T-helper 2 cell (primary cell): ENCODE measurements at regions not wholly inside any gene's neighbourhood (a gene's known extent, or its start where the extent isn't known, plus 50 kb on each side); places are given as distances from the start of the nearest gene placed in this dataset.

Experiments
- DNase-seq, 5 experiments: peaks; one replicate each; pipeline versions ENCODE4 v3.0.0 to v3.0.0-alpha.2; 2012 to 2022

DNA sequence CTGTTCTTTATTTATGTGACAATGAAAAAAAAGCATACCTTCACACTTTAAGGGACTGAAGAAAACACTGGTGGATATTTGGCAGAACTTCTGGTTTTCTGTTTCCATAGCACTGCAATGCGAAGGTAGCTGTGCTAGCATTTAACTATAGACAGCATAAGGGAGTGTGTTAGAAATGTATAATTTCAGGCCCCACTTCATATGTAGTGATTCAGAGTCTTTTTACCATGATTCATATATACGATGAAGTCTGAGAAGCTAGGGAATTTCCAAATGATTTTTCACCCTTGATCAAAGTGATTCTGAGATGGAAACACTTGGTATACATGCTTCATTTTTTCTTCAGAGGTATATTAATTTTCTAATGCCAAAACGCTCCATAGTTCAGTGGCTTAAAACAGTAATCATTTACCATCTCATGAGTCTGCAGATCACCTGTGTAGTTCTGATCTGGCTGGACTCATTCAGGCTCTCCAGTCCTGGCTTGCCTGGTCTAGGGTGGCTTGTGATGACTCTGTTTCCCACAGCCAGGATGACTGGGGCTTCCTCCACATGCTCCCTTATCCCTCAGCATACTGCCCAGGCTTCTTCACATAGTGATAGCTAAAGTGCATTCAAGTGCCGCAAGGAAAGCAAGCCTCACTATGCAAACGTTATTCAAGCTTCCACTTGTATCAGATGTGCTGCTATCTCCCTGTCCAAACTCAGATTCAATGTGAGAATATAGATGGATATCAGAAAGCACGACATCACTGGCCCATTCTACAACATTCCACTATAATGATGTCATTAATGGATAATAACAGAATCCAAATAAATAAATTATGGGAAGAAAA is 790.1 kb downstream of the TECRL start:
- DNase-seq = no peak

DNA sequence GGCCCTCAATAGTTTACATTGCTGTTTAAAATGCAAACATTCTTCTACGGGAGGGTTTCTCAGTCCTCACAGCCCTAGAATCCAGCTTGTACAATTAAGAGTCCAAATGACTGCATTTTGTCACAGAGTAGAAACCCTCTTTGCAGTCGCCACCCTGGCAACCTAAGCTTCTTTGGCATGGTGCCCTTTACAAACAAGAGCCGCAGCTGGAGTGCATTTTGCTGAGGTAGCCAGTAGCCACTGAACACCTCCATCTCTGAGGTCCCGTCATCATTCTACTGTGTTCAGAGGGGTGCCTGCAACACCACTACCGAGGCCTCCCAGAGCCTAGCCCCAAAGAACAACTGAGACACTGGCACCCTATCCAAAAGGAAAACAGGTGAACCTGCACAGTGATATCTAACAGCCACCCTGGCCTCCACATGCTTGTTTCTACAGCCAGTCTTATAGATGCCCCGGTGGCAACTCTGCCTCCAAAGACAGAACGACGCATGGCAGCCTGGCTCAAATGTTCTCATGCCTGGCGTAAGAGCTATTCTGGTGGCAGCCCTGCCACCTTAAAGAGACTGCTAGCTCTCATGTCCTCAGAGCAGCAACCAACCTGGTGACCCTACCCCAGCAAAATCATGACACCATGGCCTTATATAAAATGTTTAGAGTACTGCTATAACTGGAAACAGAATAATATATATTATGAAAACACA is 801.9 kb downstream of the TECRL start:
- no peak for DNase-seq

GRCh38 chr4:63589796-63590195 is 819.5 kb downstream of the TECRL start:
- DNase-seq = no peak

DNA sequence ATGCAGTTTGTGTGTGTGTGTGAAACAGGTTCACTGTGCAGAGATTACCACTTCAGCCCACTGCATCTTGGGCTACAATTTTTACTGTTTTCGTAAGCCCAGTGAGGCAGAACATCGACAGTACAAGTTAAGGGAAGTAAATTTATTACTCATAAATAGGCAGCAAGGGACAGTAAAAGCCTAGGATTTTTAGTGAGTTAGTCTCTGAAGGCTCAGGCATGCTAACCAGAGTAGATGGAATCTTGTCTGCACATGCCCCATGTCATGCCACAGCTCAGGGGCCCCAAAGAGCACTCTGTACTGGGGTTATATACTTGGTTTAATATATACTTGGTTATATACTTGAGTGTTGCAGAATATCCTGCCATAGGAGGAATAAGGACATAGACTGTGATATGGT is 825.7 kb downstream of the TECRL start:
- DNase-seq = no peak

- no peak for DNase-seq
Observed at GRCh38 chr4:63583007-63583406, 826.2 kb downstream of the TECRL start.

- DNase-seq = no peak
Observed at GRCh38 chr4:63580796-63581475, 828.3 kb downstream of the TECRL start.

GRCh38 chr4:63578383-63578782 is 830.9 kb downstream of the TECRL start:
- no peak for DNase-seq

DNA sequence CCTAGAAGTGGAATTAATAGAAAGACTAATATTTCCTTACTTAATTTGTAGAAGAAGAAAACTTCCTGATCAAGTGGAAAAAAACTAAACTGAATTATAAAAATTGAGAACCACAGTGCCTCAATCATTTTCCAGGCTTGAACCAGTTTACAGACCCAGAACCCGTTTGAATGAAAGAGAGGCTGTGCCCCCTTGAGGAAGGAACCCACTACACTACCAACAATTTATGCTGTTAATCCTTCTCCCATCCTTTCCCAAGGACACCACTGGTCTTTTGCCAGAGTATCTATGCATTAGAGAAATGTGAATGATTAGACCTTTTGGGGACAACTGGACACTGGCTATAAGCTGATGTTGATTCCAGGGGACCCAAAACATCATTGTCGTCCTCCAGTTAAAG is 842.6 kb downstream of the TECRL start:
- no peak for DNase-seq

DNA sequence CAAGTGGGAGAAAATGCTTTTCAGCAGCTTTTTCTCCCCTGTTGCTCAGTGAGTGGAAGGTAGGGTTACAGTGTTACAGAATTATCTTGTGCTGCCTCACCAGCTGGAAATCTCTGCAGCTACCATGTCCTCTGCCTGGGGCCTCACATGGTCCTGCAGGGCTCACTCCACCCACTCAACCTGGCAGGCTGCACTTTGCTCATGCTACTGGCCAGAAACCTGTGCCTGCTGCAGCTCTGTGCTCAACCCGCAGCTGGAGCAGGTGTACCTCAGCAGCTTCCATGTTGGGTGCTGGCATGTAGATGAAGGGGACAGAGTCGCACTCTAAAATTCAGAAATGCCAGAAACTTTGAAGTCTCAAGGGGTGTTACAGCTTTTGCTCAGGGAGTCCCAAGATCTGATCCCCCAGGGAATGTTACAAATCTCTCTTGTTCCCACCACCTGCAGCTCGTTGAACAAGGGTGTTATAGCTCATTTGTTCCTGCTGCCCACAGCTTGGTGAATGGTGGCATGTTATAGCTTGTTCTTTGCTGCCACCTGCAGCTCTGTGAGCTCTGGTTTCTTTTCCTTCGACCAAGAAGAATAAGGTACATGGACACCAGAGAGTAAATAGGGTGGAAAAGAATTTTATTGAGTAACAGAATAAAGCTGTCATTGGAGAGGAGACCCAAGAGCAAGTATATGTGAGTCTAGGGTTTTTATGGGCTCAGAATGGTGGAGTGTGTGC is 845.8 kb downstream of the TECRL start:
- DNase-seq = no peak

GRCh38 chr4:63558709-63559108 is 850.5 kb downstream of the TECRL start:
- DNase-seq = no peak

- no peak for DNase-seq
Observed at GRCh38 chr4:63556332-63556731, 852.9 kb downstream of the TECRL start.

- no peak for DNase-seq
Observed at GRCh38 chr4:63553123-63553522, 856.1 kb downstream of the TECRL start.

- no peak for DNase-seq
Observed at GRCh38 chr4:63541828-63542227, 867.4 kb downstream of the TECRL start.

- DNase-seq = no peak
Observed at GRCh38 chr4:63529581-63530337, 879.5 kb downstream of the TECRL start.

DNA sequence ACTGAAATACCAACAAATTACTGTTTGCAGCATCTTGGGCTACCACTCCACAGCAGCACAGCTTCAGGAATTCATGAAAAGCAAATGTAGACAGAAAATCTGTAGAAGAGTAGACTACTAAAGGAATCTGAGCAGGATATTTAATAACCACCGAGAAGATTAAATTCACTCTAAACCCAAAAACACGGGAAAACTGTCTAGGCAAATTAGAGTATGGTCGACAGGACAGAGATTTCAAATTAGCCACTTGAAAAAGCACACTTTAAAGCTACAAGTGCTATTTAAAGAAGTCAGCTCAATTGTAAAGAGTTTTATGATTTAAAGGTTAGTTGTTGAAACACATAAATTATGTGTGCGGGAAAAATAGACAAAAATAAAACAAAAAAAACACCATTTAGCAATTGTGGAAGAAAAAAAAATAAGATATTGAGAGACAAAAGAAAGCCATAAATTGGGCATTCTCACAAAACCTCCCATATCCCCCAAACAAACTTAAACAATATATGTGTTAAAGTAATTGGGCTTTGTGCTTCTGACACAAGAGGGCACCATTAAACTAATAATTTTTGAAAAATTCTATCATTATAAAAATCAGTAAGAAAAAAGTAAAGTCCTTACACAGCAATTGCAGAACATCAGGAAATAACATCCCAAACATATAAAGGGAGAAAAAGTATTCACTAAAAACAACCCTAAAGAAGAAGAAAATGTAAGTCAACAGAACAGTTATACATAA is 880.8 kb downstream of the TECRL start:
- DNase-seq = no peak

DNA sequence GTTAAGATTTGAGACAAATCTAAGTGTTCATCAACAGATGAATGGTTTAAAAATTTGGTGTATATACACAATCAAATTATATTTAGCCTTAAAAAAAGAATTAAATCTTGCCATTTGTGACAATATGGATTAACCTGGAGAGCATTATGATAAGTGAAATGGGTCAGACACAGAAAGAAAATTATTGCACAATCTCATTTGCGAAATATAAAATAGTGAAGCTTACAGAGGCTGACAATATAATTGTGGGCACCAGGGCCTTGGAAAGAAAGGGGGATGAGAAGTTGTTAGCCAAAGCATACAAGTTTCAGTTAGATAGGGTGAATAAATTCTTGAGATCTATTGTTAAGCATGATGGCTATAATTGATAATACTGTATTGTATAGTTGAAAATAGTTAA is 883.0 kb downstream of the TECRL start:
- DNase-seq = no peak

DNA sequence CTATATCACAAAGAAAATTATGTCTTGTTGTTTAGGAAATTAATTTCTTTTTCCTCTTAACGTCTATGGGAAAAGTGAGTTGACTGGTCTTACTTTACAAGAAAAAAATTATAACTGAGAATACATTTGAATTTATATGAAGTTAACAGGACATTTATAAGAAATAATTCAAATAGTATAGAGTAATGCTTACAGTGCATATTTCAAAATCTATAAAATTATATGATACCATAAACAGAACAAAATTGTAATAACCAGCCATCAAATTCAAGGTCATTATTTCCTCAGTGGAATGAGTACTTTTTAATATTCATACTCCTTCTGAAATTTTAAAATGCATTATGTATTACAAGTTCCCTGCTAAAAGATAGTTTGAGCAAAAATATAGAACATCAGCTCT is 884.5 kb downstream of the TECRL start:
- DNase-seq = no peak

- DNase-seq = no peak
Observed at GRCh38 chr4:63505714-63506460, 903.4 kb downstream of the TECRL start.

DNA sequence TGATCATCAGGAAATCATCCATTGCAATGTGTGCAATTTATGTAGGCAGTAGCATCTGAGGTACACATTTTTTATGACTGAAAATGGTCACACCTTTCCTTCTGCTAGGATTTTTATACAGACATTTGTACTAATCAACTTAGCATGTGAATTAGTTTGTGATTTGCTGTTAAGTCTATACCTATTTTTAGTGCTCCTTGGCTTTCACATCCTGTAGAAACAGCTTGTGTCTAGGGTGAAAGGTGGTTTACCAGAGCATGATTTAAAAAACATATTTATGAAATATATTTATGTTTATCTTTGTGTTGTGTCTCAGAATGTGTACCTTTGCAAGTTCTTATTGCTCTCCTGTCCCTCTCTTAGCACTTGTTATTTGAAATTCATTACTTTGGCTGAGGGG is 916.0 kb downstream of the TECRL start:
- no peak for DNase-seq

DNA sequence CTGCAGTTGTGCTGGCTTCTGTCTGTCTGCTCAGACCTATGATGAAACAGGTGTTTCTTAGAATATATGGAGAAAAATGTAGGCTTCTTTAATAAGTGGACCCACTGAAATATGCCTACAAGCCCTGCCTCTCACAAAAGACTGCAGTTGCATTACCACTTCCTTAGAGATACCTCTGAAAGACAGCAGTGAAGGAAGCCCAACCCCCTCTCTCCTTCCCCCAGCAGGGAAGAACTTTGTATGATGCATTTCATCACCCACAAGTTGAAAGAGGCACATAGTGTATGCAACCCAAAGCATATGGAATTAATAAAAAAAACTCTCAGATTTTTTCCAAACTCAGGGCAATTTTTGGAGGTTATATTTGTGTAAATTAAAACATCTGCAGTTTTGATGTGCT is 916.7 kb downstream of the TECRL start:
- DNase-seq = no peak

DNA sequence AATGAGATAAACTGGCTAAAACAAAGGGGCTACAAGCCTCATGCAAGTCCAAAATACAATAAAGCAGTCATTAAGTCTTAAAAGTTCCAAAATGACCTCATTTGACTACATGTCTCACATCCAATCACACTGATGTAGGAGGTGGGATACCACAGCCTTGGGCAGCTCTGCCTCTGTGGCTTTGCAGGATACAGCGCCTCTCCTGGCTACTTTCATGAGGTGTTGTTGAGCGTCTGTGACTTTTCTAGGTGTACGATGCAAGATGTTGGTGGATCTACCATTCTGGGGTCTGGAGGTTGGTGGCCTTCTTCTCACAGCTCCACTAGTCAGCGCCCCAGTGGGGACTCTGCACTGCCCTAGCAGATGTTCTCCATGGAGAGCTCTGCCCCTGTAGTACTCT is 944.9 kb downstream of the TECRL start:
- DNase-seq = no peak
